ENCODE measurements at regions not wholly inside any gene's neighbourhood (a gene's known extent, or its start where the extent isn't known, plus 50 kb on each side); places are given as distances from the start of the nearest gene placed in this dataset.
A peak's percentile ranks its signal among the peaks of the same experiment; 100 is the strongest.

GRCh38 chr6:140929121-140929520 is 1203.6 kb upstream of the GJE1 start:
- H3K9me3 ChIP-seq, result no peaks in the 10 kb centered on the region
- H3K27me3 ChIP-seq, result no peaks in the 10 kb centered on the region
- H3K4me1 ChIP-seq, result no peaks in the 10 kb centered on the region
- DNase-seq, result no peak
- no peak overlapping the region for H3K4me3 ChIP-seq
- H3K36me3 ChIP-seq (ENCODE audit: low read depth, missing control alignments), result no peaks in the 10 kb centered on the region
- H3K27ac ChIP-seq, result no peak overlapping the region
- TF ChIP-seq, protein P1, sequence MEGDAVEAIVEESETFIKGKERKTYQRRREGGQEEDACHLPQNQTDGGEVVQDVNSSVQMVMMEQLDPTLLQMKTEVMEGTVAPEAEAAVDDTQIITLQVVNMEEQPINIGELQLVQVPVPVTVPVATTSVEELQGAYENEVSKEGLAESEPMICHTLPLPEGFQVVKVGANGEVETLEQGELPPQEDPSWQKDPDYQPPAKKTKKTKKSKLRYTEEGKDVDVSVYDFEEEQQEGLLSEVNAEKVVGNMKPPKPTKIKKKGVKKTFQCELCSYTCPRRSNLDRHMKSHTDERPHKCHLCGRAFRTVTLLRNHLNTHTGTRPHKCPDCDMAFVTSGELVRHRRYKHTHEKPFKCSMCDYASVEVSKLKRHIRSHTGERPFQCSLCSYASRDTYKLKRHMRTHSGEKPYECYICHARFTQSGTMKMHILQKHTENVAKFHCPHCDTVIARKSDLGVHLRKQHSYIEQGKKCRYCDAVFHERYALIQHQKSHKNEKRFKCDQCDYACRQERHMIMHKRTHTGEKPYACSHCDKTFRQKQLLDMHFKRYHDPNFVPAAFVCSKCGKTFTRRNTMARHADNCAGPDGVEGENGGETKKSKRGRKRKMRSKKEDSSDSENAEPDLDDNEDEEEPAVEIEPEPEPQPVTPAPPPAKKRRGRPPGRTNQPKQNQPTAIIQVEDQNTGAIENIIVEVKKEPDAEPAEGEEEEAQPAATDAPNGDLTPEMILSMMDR (IDR thresholded peaks at IDR 0.05), result no peak
- no peak for TF ChIP-seq POLR2A (IDR thresholded peaks at IDR 0.05)
- intact Hi-C loops (cut with DNase I; ENCODE audit: low total_unique reads), result no loop called here

DNA sequence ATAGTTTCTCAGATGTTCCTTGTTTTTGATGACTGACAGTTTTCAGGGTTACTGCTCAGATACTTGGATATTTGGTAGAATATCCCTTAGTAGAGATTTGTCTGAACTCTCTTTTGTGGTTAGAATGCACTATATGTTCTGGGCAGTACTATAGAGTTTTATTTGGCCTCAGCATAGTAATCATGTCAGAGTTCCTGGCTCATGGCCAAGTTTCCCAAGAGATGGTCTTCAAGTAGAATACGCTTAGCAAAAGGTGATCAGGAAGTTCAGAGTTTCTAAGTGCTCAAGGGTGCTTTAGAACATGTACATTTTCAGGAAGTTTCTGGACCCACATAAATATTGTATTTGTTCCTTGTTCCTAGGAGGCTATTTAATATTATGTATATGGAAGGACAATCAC is 1209.7 kb upstream of the GJE1 start:
- DNase-seq, result no peak
- Histone ChIP-seq H3K4me3 (no peak overlapping the region), H3K27me3 (no peaks in the 10 kb centered on the region), H3K27ac (no peak overlapping the region), H3K9me3 (no peaks in the 10 kb centered on the region), H3K4me1 (no peaks in the 10 kb centered on the region), H3K36me3 (ENCODE audit: low read depth, missing control alignments) (no peaks in the 10 kb centered on the region)
- intact Hi-C loops (cut with DNase I; ENCODE audit: low total_unique reads), result no loop called here
- WGBS, 2 donors, result 79 to 81% methylated on average over 1 of the region's 1 CpG
- TF ChIP-seq, protein P1 (IDR thresholded peaks at IDR 0.05), result no peak
- no peak for TF ChIP-seq POLR2A (IDR thresholded peaks at IDR 0.05)

- intact Hi-C loops (cut with DNase I; ENCODE audit: low total_unique reads), result no loop called here
- peak; percentile 46 for DNase-seq
- H3K4me3 ChIP-seq, result no peak overlapping the region
- 71 to 72% methylated on average over 4 of the region's 4 CpGs for WGBS, 2 donors
- no peak for TF ChIP-seq POLR2A (IDR thresholded peaks at IDR 0.05)
- TF ChIP-seq, protein P1 (IDR thresholded peaks at IDR 0.05), result peak; percentile 39 to 48 (median 45)
- no peaks in the 10 kb centered on the region for H3K36me3 ChIP-seq (ENCODE audit: low read depth, missing control alignments)
- H3K27me3 ChIP-seq, result no peaks in the 10 kb centered on the region
- no peak overlapping the region for H3K27ac ChIP-seq
- no peaks in the 10 kb centered on the region for H3K4me1 ChIP-seq
- no peaks in the 10 kb centered on the region for H3K9me3 ChIP-seq
These were observed 1211.1 kb upstream of the GJE1 start for GRCh38 chr6:140921366-140922226.

- H3K27ac ChIP-seq, result no peak overlapping the region
- no peaks in the 10 kb centered on the region for H3K9me3 ChIP-seq
- no peak for DNase-seq
- peaks cover 4% of the 10 kb centered on the region for H3K4me1 ChIP-seq
- intact Hi-C loops (cut with DNase I; ENCODE audit: low total_unique reads), result no loop called here
- TF ChIP-seq, protein P1 (IDR thresholded peaks at IDR 0.05), result no peak
- TF ChIP-seq POLR2A (IDR thresholded peaks at IDR 0.05), result no peak
- H3K4me3 ChIP-seq, result no peak overlapping the region
- H3K27me3 ChIP-seq, result no peaks in the 10 kb centered on the region
- WGBS, 2 donors, result 81 to 83% methylated on average over 2 of the region's 2 CpGs
- no peaks in the 10 kb centered on the region for H3K36me3 ChIP-seq (ENCODE audit: low read depth, missing control alignments)
These were observed 1214.8 kb upstream of the GJE1 start for GRCh38 chr6:140917911-140918310.

DNA sequence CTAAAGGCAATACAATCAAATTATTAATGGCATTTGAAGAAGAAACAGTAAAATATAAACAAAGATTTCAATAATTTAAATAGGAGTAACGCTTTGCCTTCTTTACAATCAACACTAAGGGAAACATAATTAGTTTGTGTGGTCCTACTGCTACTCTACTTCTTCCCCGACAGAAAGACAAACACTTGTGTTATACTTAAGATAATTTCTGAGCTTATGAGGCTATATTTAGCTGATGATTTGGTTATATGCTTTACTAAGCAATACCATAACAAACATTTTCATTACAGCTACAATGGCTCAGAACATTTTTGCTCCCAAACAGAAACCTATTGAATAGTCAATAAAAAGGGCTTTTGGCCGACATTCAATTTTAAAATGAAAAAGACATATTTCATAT is 1217.2 kb upstream of the GJE1 start:
- no peak for TF ChIP-seq POLR2A (IDR thresholded peaks at IDR 0.05)
- TF ChIP-seq, protein P1 (IDR thresholded peaks at IDR 0.05), result no peak
- DNase-seq, result no peak
- 66 to 78% methylated on average over 3 of the region's 3 CpGs for WGBS, 2 donors

More for the DNA sequence above, 1217.2 kb upstream of the GJE1 start:
- Histone ChIP-seq H3K36me3 (ENCODE audit: low read depth, missing control alignments) (no peaks in the 10 kb centered on the region), H3K4me1 (peaks cover 4% of the 10 kb centered on the region), H3K27me3 (no peaks in the 10 kb centered on the region), H3K27ac (no peak overlapping the region), H3K9me3 (no peaks in the 10 kb centered on the region), H3K4me3 (no peak overlapping the region)
- intact Hi-C loops (cut with DNase I; ENCODE audit: low total_unique reads), result no loop called here
